Body of pancreas (tissue), 4 donors: ENCODE measurements at regions not wholly inside any gene's neighbourhood (a gene's known extent, or its start where the extent isn't known, plus 50 kb on each side); places are given as distances from the start of the nearest gene placed in this dataset.

Experiments used
- CTCF ChIP-seq, 7 experiments: fragments of 450-650 bp in 4 of 7; fragments of 200-600 bp in 3 of 7; sonication (generic) in 3 of 7; IDR thresholded peaks; one replicate each; pipeline ENCODE4 v1.5.1; 2016 to 2019; ENCODE audit warnings: antibody characterized with exemption in 7 of 7
- POLR2A ChIP-seq, 3 donors: fragments of 450-650 bp; IDR thresholded peaks; one replicate each; pipeline ENCODE4 v1.6.1; 2016; ENCODE audit warnings: antibody characterized with exemption in 3 of 3, mild to moderate bottlenecking in 2 of 3

- TF ChIP-seq POLR2A (IDR thresholded peaks at IDR 0.05) = no peak
- peak; percentile 54 to 70 (median 65) for TF ChIP-seq CTCF (IDR thresholded peaks at IDR 0.05)
Measured at GRCh38 chr4:132642016-132642817, 506.9 kb upstream of the PCDH10 start.
